GM13977 (cell line): ENCODE measurements at regions not wholly inside any gene's neighbourhood (a gene's known extent, or its start where the extent isn't known, plus 50 kb on each side); places are given as distances from the start of the nearest gene placed in this dataset.

Source experiments
- DNase-seq: peaks from one replicate; pipeline ENCODE4 v3.0.0; 2012; ENCODE audit warnings: low spot score
- CTCF ChIP-seq: IDR thresholded peaks from 2 replicates; pipeline ENCODE4 v1.5.1; 2012; ENCODE audit warnings: mild to moderate bottlenecking, control low read depth; ENCODE audit not compliant: insufficient read depth; ENCODE audit errors: extremely low read depth, missing control alignments
- in situ Hi-C: fragments of 300-500 bp; cut with MboI; formaldehyde crosslinking; loops from one replicate; pipeline ENCODE4 v1.12.0; 2022; ENCODE audit warnings: low sequenced_read_pairs, low pct_unique_long_range_greater_than_20kb, mixed read lengths, inconsistent platforms; ENCODE audit not compliant: unreplicated experiment

- DNase-seq: no peak
- TF ChIP-seq CTCF: no peak
- in situ Hi-C loops: no loop called here
Observed at GRCh38 chr5:89597878-89598277, 714.9 kb upstream of the MEF2C start.

GRCh38 chr5:89596821-89597220 lies 713.8 kb upstream of the MEF2C start:
- in situ Hi-C loops: no loop called here
- TF ChIP-seq CTCF: no peak
- DNase-seq: no peak

GRCh38 chr5:89595056-89595455 lies 712.1 kb upstream of the MEF2C start:
- DNase-seq: no peak
- no peak for TF ChIP-seq CTCF
- in situ Hi-C loops: no loop called here

- no peak for TF ChIP-seq CTCF
- in situ Hi-C loops: no loop called here
- DNase-seq: no peak
Observed at GRCh38 chr5:89584339-89584956, 701.5 kb upstream of the MEF2C start.

GRCh38 chr5:89583534-89583933 lies 700.5 kb upstream of the MEF2C start:
- no peak for TF ChIP-seq CTCF
- in situ Hi-C loops: no loop called here
- no peak for DNase-seq

- no peak for DNase-seq
- in situ Hi-C loops: no loop called here
- no peak for TF ChIP-seq CTCF
Observed at GRCh38 chr5:89582768-89583339, 699.9 kb upstream of the MEF2C start.
